Mucosa of gallbladder (tissue), 1 donor: ENCODE measurements at regions not wholly inside any gene's neighbourhood (a gene's known extent, or its start where the extent isn't known, plus 50 kb on each side); places are given as distances from the start of the nearest gene placed in this dataset.
"Not testable (repeated sequence)": the region's sequence is repeated elsewhere in the genome, so short reads cannot be mapped to it uniquely, and the experiment has no call there.

Source experiments
- DNase-seq: peaks from one replicate; pipeline ENCODE4 v3.0.0-alpha.2; 2020; ENCODE audit warnings: low spot score
- donor health status: DM: no; HTN: no; CAD: no.

DNA sequence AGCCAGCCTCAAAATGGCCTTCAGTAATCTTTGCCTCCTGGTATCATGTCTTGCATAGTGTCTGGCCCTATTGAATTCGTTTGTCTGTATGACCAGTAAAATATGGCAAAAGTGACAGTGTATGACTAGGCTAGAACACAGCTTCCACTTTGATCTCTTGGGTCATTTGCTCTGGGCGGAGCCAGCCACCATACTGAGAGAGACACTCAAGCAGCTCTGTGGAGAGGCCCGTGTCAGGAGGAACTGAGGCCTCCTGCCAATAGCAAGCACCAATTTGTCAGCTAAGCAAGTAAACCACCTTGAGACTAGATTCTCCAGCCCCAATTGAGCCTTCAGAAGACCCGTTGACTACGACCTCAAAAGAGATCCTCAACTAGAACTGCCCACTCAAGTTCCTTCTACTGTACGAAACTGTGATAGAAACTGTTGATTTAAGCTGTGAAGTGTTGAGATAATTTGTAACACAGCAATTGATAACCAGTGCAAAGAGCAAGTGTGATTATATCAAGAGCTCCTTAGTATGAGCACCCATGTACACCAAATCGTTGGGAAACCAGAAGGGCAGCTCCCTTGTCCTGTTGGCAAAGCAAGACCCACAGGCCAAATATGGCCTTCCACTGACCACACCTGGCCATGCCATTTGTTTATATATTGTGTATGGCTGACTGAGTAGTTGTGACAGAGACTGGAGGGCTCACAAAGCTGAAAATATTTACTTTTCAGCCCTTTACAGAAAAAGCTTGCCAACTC lies 52.7 kb upstream of the SERBP1 start:
- DNase-seq: no peak

DNA sequence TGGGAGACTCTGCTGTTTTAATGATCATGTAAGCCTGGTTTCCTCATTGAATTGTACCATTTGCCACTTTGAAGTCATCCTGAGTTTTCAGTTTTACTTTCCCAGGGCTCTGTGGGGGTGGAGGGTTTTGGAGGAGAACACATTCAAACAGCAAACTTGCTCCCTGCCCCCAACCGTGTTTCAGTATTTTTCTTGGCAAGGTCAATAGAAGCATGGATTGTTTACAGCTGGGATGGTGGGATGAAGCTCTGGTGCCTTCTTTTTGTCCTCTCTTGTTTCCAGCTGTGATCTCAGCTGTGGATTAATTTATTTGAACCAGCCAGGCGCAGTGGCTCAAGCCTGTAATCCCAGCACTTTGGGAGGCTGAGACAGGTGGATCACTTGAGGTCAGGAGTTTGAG lies 54.3 kb upstream of the SERBP1 start:
- DNase-seq: no peak

DNA sequence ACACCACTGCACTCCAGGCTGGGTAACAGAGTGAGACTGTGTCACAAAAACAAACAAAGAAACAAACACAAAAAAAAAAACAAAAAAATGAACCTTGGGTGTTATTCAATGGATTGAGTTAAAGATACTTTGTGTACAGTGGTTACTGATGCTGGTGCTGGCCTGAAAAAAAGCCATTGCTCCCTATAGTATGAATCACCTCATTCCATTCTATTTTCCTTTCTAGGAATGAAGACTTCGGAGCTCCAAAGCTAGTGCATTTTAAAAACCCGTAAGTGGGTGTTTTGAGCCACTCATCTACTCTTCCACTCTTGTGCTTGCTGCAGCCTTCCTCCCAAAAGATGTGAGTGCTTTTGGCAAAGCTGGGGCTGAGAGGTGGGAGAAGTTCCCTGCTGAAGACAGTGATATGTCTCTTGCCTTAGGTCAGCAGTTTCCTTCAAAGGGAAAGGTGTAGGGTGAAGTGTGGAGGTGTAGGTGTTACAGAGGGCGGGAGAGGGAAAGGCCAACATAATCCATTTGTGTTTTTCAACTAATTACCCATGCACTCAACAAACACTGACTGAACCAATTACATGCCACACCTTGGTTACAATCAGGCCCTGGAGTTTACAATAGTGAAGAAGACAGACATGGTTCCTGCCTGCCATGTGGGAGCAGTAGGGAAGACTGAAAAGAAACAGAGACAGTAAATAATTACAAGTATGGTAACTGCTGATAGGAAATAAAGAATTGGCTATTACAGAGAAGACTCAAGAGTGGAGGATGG lies 55.0 kb upstream of the SERBP1 start:
- DNase-seq: no peak

- DNase-seq: no peak
These were observed 59.4 kb upstream of the SERBP1 start for GRCh38 chr1:67489643-67490042.

DNA sequence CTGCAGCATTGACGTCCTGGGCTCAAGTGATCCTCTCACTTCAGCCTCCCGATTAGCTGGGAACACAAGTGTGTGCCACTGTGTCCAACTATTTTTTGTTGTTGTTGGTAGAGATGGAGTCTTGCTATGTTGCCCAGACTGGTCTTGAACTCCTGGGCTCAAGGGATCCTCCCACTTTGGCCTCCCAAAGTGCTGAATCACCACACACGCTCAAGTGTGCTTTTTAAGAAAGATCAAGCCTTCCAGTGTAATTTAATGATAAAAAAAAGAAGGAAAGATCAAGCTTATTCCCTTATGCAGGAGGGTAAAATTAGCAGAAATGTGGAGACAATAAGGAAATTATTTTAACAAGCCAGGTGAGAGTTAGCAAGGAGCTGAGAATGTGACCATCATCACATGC lies 61.1 kb upstream of the SERBP1 start:
- no peak for DNase-seq

DNA sequence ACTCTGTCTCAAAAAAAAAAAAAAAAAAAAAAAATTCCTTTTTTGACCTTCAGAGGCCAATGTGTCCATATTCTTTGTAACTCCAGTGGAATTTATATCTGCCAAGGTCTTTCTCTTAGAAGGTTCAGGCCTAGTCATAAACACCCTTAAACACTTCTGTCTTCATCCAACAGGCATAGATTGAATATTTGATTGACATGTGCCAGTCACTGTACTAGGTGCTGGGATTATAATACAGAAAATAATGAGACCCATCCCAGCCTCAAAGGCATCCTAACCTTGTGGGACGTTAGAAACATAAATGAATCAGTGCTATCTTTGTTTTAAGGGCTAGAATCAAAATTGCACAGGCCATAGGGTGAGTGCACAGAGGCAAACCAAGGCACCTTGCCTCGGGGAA lies 62.9 kb upstream of the SERBP1 start:
- DNase-seq: no peak

DNA sequence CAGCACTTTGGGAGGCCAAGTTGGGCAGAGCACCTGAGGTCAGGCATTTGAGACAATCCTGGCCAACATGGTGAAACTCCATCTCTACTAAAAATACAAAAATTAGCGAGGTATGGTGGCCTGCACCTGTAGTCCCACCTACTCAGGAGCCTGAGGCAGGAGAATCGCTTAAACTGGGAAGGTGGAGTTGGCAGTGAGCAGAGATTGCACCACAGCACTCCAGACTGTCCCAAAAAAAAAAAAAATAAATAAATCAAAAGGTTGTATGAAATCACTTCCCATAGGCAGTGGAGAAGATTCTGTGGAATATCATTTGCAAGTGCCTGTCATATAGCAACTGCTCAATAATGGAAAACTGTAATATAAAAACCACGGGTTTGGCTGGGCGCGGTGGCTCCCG lies 65.1 kb upstream of the SERBP1 start:
- no peak for DNase-seq

DNA sequence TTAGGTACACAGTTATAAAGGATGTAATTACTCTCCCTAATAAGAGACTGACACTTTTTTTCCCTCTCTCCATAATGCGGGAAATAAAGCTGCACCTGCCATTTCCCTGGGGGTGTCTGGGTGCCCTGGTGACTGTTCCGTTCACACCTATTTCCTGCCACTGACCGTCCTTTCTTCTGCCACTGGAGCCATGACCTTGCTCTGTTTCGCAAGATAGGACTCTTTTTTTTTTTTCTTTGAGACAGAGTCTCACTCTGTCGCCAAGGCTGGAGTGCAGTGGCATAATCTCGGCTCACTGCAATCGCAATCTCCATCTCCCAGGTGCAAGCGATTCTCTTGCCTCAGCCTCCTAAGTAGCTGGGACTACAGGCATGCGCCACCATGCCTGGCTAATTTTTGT lies 66.1 kb upstream of the SERBP1 start:
- no peak for DNase-seq

DNA sequence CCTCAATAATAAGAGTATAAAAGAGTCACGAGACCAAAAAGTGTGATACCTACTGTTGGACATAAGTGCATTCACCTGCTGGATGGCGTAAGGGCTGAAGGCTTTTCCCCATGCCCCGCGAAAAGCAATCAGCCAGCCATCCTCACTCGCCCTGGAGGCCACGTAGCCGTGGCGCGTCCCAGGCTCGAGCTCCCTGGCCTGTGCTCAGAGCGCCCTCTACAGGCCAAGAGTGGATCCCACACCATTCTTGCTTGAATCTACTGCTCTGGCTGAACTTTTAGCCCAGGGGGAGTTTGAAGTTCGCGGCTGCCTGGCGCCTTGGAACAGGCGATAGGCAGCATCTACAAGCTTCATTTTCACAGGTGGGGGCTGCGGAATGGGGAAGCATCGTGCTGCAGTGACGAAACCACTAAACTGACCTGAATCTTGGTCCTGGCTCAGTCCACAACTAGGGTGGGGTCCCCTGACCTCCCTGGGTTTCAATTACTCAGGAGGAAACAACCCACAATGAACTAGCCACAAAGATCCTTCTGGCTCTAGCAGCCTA lies 70.3 kb upstream of the SERBP1 start:
- peak; percentile 84 for DNase-seq

- DNase-seq: no peak
These were observed 73.8 kb upstream of the SERBP1 start for GRCh38 chr1:67503974-67504373.

- not testable (repeated sequence) for DNase-seq
These were observed 83.4 kb upstream of the SERBP1 start for GRCh38 chr1:67513392-67514294.

DNA sequence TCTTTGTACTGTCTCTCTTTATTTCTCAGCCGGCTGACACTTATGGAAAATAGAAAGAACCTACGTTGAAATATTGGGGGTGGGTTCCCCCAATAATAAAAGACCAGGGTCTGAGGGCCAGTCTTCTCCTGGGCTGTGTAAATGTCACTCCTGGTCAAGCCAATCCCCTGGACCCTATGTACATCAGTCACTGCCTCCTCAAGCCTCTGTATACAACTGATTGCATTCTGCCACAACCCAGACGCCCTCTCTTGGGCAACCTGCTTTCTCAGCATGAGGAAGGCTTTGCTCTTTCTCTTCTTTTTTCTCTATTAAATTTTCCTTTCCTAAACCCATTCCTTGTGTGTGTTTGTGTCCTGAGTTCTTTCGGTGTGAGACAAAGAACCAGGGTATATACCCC lies 84.1 kb upstream of the SERBP1 start:
- DNase-seq: no peak

DNA sequence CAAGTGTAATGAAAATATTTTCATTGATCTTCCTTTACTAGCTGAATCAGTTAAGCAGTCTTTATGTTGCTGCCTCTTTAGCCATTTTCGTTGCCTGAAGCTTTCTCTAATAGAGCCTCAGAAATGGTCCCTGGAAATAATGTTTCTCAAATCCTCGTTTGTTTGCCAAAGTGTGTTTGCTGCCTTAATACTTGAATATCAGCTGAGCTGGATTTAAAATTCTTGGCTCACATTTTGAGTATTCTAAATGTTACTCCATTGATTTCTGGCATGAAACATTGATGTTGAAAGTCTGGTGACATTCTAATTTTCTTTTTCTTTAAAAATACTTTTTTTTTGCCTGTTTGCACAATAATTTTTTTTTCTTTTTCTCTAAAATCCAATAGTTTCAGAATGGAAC lies 84.6 kb upstream of the SERBP1 start:
- DNase-seq: no peak

- DNase-seq: no peak
These were observed 85.3 kb upstream of the SERBP1 start for GRCh38 chr1:67515324-67516080.

GRCh38 chr1:67517046-67517445 lies 86.8 kb upstream of the SERBP1 start:
- DNase-seq: no peak

GRCh38 chr1:67522001-67522441 lies 91.8 kb upstream of the SERBP1 start:
- no peak for DNase-seq

DNA sequence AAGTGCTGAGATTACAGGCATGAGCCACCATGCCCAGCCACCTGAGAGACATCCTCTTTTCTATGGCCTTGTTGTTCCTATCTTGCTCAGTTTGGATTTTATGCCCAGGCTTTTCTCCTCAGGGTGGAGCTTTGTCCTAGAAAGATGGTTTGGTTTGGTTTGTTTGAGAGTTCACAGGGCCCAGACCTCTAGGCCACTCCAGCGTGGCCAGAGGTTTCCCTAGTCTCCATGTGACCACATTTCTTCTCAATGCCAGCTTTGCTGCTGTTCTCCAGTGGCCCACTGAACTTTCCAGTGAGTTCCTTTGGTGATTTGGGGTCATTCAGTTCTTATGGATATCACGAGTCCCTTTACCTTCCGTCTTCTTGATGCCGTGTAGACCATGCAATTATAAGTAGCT lies 92.6 kb upstream of the SERBP1 start:
- DNase-seq: no peak

GRCh38 chr1:67524143-67525052 lies 94.2 kb upstream of the SERBP1 start:
- no peak for DNase-seq

- DNase-seq: no peak
These were observed 95.0 kb upstream of the SERBP1 start for GRCh38 chr1:67525053-67525760.

DNA sequence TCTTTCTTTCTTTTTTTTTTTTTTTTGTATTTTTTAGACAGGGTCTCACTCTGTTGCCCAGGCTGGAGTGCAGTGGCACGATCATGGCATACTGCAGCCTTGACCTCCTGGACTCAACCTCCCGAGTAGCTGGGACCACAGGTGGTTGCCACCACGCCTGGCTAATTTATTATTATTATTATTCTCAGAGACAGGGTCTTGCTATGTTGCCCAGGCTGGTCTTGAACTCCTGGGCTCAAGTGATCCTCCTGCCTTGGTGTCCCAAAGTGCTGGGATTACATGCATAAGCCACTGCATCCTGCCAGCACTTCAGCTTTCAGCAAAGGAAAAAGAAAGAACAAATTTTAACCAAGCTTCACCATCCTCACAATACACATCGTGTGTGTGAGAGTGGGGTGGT lies 97.9 kb upstream of the SERBP1 start:
- no peak for DNase-seq
